GM13977 (cell line): ENCODE measurements at regions not wholly inside any gene's neighbourhood (a gene's known extent, or its start where the extent isn't known, plus 50 kb on each side); places are given as distances from the start of the nearest gene placed in this dataset.
A peak's percentile ranks its signal among the peaks of the same experiment; 100 is the strongest.

Experiments
- DNase-seq: peaks from one replicate; pipeline ENCODE4 v3.0.0; 2012; ENCODE audit warnings: low spot score
- in situ Hi-C: fragments of 300-500 bp; cut with MboI; formaldehyde crosslinking; loops from one replicate; pipeline ENCODE4 v1.12.0; 2022; ENCODE audit warnings: low sequenced_read_pairs, low pct_unique_long_range_greater_than_20kb, mixed read lengths, inconsistent platforms; ENCODE audit not compliant: unreplicated experiment
- TF ChIP-seq, protein P1 (sequence below): IDR thresholded peaks from 2 replicates; pipeline ENCODE4 v1.5.1; 2012; ENCODE audit warnings: mild to moderate bottlenecking, control low read depth; ENCODE audit not compliant: insufficient read depth; ENCODE audit errors: extremely low read depth, missing control alignments

DNA sequence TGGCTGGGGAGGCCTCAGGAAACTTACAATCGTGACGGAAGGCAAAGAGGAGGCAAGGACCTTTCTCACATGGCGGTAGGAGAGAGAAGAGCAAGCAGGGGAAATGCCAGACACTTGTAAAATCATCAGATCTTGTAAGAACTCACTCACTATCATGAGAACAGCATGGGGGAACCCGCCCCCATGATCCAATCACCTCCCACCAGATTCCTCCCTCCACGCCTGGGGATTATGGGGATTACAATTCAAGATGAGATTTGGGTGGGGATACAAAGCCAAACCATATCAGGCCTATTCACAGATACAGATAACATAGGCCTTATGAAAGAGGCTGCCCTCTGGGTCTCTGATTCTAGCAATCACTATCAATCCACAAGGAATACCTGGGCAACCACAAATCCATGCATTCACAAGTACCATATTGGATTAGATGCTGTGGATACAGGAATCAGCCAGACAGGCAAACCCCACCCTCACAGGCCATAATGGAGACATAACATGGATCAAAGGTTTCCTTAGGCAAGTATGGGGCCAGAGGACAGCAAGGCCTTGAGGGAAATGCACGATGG, 284.9 kb downstream of the SOX9 start:
- no peak for DNase-seq
- TF ChIP-seq, protein P1, sequence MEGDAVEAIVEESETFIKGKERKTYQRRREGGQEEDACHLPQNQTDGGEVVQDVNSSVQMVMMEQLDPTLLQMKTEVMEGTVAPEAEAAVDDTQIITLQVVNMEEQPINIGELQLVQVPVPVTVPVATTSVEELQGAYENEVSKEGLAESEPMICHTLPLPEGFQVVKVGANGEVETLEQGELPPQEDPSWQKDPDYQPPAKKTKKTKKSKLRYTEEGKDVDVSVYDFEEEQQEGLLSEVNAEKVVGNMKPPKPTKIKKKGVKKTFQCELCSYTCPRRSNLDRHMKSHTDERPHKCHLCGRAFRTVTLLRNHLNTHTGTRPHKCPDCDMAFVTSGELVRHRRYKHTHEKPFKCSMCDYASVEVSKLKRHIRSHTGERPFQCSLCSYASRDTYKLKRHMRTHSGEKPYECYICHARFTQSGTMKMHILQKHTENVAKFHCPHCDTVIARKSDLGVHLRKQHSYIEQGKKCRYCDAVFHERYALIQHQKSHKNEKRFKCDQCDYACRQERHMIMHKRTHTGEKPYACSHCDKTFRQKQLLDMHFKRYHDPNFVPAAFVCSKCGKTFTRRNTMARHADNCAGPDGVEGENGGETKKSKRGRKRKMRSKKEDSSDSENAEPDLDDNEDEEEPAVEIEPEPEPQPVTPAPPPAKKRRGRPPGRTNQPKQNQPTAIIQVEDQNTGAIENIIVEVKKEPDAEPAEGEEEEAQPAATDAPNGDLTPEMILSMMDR = no peak
- in situ Hi-C loops = loop anchor here (25.0 kb wide), 1 partner anchor 93 kb away; no protein-coding TSS in a partner anchor

DNA sequence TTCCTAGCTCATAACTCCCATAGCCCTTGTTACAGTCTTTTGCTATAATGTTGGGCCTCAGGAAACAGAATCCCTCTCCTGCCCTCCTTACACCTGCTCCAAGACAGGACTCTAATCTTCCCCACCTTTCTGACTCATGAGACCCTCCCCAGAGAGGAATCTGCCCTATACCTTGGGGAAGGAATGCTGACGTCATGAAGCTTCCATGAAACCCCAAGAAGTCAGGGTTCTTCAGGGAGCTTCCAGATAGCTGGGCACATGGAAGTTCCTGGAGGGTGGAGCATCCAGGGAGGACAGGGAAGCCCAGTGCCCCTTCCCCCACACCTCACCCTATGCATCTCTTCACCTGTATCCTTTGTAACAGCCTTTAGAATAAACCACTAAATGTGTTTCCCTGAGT, 285.7 kb downstream of the SOX9 start:
- TF ChIP-seq, protein P1 = no peak
- in situ Hi-C loops = loop anchor here (25.0 kb wide), 1 partner anchor 94 kb away; no protein-coding TSS in a partner anchor
- no peak for DNase-seq

DNA sequence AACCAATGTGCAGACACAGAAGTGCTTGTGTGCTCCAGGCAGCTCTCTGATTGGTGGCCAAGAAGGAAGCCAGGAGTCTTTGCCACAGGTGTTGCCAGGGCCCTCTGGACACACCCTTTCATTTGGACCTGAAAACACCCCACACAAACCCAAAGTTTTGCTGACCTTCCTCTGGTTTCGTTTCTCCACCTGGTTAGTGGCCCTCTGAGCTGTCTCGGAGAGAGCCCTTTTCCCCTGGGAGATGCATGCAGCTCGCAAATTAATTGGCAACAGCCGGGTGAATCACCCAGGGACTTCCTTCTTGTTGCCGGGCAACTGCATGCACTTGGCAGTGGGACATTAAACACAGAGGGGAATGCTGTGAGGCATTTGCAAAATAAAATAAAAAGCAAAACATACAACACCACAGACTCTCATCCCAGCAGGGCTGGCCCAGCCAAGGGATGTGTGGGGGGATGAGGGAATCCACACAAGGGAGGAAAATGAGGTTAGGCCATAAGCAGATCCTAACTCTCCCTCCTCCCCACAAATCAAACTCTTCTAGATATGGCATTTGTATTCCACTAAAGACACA, 286.6 kb downstream of the SOX9 start:
- TF ChIP-seq, protein P1 = no peak
- DNase-seq = peak; percentile 58
- in situ Hi-C loops = loop anchor here (25.0 kb wide), 1 partner anchor 95 kb away; no protein-coding TSS in a partner anchor

DNA sequence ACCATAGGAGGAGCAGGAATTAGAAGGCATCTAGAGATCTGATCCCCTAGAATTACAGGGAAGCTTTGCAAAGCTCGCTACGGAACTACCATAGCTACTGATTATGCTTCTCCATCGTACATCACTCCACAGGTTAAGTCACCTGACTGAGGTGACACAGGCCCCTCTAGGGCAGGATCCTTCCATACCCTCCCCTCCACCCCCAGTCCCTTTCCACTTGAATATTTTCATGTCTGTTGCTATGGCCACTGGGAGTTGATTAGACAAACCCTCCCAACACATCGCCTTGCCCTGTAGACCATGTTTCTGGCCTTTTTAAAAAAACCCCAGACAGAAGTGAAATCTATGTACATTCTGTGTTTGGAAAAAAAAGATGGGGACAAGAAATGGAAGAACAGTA, 287.1 kb downstream of the SOX9 start:
- DNase-seq = no peak
- in situ Hi-C loops = loop anchor here (25.0 kb wide), 1 partner anchor 96 kb away; no protein-coding TSS in a partner anchor
- TF ChIP-seq, protein P1 = no peak

DNA sequence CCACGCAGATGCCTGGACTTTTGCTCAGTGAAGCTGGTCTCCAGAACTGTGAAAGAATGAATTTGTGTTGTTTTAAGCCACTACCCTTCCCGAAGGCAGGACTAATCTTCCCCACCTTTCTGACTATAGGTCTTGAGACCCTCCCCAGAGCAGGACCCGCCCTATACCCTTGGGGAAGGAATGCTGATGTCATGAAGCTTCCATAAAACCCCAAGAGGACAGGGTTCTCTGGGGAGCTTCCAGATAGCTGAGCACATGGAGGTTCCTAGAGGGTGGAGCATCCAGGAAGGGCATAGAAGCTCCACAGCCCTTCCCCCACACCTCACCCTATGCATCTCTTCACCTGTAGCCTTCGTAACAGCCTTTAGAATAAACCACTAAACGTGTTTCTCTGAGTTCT, 287.8 kb downstream of the SOX9 start:
- DNase-seq = no peak
- in situ Hi-C loops = loop anchor here (25.0 kb wide), 1 partner anchor 96 kb away; no protein-coding TSS in a partner anchor
- TF ChIP-seq, protein P1 = no peak

DNA sequence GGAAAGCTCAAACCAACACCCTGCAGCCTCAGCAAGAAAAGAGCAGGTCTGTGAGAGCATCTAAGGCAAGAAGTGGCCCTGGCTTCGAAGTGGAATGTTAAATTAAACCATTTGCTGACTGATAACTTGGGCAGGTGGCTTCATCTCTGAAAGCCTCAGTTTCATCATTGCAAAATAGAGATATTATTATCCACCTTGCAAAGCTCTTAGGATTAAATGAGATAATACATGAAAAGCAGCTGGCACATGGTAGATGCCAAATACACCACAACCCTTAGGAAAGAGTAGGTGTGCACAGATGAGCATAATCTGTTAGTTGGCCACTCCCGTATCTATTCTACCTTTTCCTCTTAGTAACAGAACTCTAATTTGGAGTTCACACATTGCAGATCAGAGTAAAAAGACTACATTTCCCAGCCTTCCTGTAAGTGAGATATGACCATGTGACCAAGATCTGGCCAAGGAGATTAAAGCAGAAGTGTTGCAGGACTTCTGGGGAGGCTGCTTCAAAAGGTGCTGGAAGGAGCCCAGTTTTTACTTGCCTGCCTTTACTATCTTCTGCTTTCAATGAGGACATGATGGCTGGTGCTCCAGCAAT, 288.7 kb downstream of the SOX9 start:
- TF ChIP-seq, protein P1 = no peak
- DNase-seq = no peak
- in situ Hi-C loops = loop anchor here (25.0 kb wide), 1 partner anchor 97 kb away; no protein-coding TSS in a partner anchor
